DMS114 treated with DMSO at 0.1 percent for 48 hours (cell line): ENCODE measurements at regions not wholly inside any gene's neighbourhood (a gene's known extent, or its start where the extent isn't known, plus 50 kb on each side); places are given as distances from the start of the nearest gene placed in this dataset.
"Not testable (repeated sequence)": the region's sequence is repeated elsewhere in the genome, so short reads cannot be mapped to it uniquely, and the experiment has no call there.

Experiments
- DNase-seq: peaks from one replicate; lab custom pipeline; 2025; ENCODE audit not compliant: unreplicated experiment; lab: John Stamatoyannopoulos, UW

GRCh38 chr14:59134307-59134706 lies 54.2 kb upstream of the DAAM1 start:
- no peak for DNase-seq

DNA sequence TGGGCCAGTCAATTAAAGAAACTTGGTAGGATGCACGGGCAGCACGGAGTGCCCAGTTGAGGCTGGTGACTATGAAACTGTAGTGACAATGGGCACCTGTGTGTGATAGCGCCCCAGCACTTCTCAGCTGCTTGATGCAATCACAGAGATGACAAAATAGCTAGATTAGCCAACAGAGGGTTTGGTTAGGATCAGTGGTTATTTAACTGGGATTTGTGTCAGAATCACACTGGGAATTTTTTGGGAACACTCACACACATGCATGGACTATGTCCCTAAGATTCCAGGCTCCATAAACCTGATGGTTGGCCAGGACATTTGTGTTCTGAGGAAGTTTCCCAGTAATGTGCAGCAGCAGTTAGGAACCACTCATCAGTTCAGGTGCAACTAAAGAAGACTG lies 51.2 kb upstream of the DAAM1 start:
- no peak for DNase-seq

GRCh38 chr14:59138576-59138975 lies 49.9 kb upstream of the DAAM1 start:
- not testable (repeated sequence) for DNase-seq
